OCI-LY1 (cell line): ENCODE measurements at regions not wholly inside any gene's neighbourhood (a gene's known extent, or its start where the extent isn't known, plus 50 kb on each side); places are given as distances from the start of the nearest gene placed in this dataset.

Source experiments
- H2AFZ ChIP-seq: fragments of 200-600 bp; sonication (generic), shearing (Covaris generic); 2 replicates; pipeline ENCODE4 v1.6.0; 2014; ENCODE audit warnings: antibody characterized with exemption, mild to moderate bottlenecking, low read length
- H3F3A ChIP-seq: fragments of 200-600 bp; sonication (generic), shearing (Covaris generic); 2 replicates; pipeline ENCODE4 v1.6.0; 2014; ENCODE audit warnings: mild to moderate bottlenecking, antibody characterized with exemption, low read length, moderate library complexity; ENCODE audit not compliant: insufficient read depth
- H3K27ac ChIP-seq: fragments of 200-600 bp; sonication (generic); 2 replicates; pipeline ENCODE4 v1.5.1; 2014; ENCODE audit warnings: low read length, mixed run types, mild to moderate bottlenecking, low read depth; ENCODE audit not compliant: poor library complexity, severe bottlenecking
- H3K27me3 ChIP-seq: fragments of 200-600 bp; sonication (generic); 2 replicates; pipeline ENCODE4 v1.6.0; 2014; ENCODE audit warnings: antibody characterized with exemption, mild to moderate bottlenecking, low read length, moderate library complexity; ENCODE audit not compliant: insufficient read depth
- H3K36me3 ChIP-seq: fragments of 200-600 bp; sonication (generic); 2 replicates; pipeline ENCODE4 v1.6.1; 2014; ENCODE audit warnings: mild to moderate bottlenecking, antibody characterized with exemption, low read length, moderate library complexity, mixed read lengths; ENCODE audit not compliant: insufficient read depth
- H3K4me1 ChIP-seq: fragments of 200-600 bp; sonication (generic); 2 replicates; pipeline ENCODE4 v1.5.1; 2014; ENCODE audit warnings: mild to moderate bottlenecking, low read length, moderate library complexity; ENCODE audit not compliant: insufficient read depth, severe bottlenecking
- H3K4me2 ChIP-seq: fragments of 200-600 bp; sonication (generic), shearing (Covaris generic); 2 replicates; pipeline ENCODE4 v1.6.1; 2014; ENCODE audit warnings: low read length
- H3K4me3 ChIP-seq: fragments of 200-600 bp; sonication (generic); 2 replicates; pipeline ENCODE4 v1.5.1; 2014; ENCODE audit warnings: low read length, low read depth, mild to moderate bottlenecking, mixed read lengths; ENCODE audit not compliant: poor library complexity, severe bottlenecking
- H3K79me2 ChIP-seq: fragments of 200-600 bp; shearing (Covaris generic); 2 replicates; pipeline ENCODE4 v1.6.1; 2016; ENCODE audit warnings: mixed run types, low read length, mixed read lengths; ENCODE audit not compliant: insufficient read depth
- H3K9ac ChIP-seq: fragments of 200-600 bp; sonication (generic), shearing (Covaris generic); 2 replicates; pipeline ENCODE4 v1.6.1; 2014; ENCODE audit warnings: mild to moderate bottlenecking, low read length, mixed read lengths
- H3K9me2 ChIP-seq: fragments of 200-600 bp; sonication (generic), shearing (Covaris generic); 2 replicates; pipeline ENCODE4 v1.6.1; 2014; ENCODE audit warnings: low read depth, mild to moderate bottlenecking, low read length, mixed read lengths
- H3K9me3 ChIP-seq: fragments of 200-600 bp; shearing (Covaris generic); 2 replicates; pipeline ENCODE4 v1.6.1; 2014; ENCODE audit warnings: low read length, mixed read lengths
- H4K20me1 ChIP-seq: fragments of 200-600 bp; sonication (generic), shearing (Covaris generic); 2 replicates; pipeline ENCODE4 v1.6.0; 2016; ENCODE audit warnings: mild to moderate bottlenecking, low read length; ENCODE audit not compliant: insufficient read depth
- EZH2 ChIP-seq: fragments of 200-600 bp; sonication (generic), shearing (Covaris generic); IDR thresholded peaks from 2 replicates; pipeline ENCODE4 v1.8.0; 2017; ENCODE audit warnings: borderline replicate concordance, mixed run types, mild to moderate bottlenecking, antibody characterized with exemption, low read length, moderate library complexity, mixed read lengths
- TF ChIP-seq, protein P1 (sequence below): fragments of 200-600 bp; sonication (generic), shearing (Covaris generic); IDR thresholded peaks from 2 replicates; pipeline ENCODE4 v1.5.1; 2017; ENCODE audit warnings: mild to moderate bottlenecking, antibody characterized with exemption, low read length, moderate library complexity, mixed read lengths

DNA sequence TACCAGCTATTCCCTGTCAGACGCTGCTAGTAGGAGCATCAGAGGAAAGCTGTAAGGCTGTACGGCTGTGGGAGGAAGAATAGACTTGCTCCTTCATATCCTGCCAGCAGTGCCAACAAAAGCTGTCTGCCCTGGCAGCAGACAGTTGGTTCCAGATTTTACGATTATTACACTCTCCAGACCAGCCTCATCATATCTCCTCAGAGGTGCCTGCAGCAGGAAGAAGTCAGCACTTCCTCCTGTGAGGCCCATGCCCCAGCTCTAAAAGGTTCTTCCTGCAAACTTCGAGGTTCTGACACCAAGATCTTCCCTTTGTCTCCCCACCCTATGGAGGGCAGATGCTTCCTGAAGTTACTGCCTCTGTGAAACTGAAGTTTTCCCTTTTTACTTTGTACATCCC, 537.7 kb upstream of the PKDCC start:
- Histone ChIP-seq H3K27me3 (no peaks in the 10 kb centered on the region), H3F3A (no peaks in the 10 kb centered on the region), H3K27ac (no peak overlapping the region), H3K9me2 (no peaks in the 10 kb centered on the region), H3K9ac (no peak overlapping the region), H3K9me3 (no peaks in the 10 kb centered on the region), H4K20me1 (no peaks in the 10 kb centered on the region), H3K4me1 (no peaks in the 10 kb centered on the region), H2AFZ (no peak overlapping the region), H3K79me2 (no peaks in the 10 kb centered on the region), H3K4me2 (no peak overlapping the region), H3K36me3 (no peaks in the 10 kb centered on the region), H3K4me3 (no peak overlapping the region)
- no peak for TF ChIP-seq EZH2
- TF ChIP-seq, protein P1, sequence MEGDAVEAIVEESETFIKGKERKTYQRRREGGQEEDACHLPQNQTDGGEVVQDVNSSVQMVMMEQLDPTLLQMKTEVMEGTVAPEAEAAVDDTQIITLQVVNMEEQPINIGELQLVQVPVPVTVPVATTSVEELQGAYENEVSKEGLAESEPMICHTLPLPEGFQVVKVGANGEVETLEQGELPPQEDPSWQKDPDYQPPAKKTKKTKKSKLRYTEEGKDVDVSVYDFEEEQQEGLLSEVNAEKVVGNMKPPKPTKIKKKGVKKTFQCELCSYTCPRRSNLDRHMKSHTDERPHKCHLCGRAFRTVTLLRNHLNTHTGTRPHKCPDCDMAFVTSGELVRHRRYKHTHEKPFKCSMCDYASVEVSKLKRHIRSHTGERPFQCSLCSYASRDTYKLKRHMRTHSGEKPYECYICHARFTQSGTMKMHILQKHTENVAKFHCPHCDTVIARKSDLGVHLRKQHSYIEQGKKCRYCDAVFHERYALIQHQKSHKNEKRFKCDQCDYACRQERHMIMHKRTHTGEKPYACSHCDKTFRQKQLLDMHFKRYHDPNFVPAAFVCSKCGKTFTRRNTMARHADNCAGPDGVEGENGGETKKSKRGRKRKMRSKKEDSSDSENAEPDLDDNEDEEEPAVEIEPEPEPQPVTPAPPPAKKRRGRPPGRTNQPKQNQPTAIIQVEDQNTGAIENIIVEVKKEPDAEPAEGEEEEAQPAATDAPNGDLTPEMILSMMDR = no peak

DNA sequence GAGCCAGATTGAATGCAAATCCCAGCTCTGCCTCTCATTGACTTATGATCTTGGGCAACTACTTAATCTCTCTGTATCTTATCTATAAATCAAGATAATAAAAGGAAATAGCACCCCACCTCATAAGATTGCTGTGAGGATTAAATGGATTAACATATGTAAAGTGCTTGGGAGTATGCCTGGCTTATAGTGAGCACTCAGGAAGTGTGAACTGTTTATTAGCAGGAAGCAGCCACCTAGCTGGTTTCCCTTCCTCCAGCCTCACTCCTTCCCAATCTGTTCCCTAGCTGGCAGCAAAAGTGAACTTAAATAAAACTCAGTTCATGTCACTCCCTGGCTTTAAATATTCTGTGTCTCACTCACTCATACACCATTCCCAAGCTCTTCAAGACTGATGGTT, 526.6 kb upstream of the PKDCC start:
- no peak overlapping the region for H3K27ac ChIP-seq
- no peak overlapping the region for H3K9ac ChIP-seq
- no peaks in the 10 kb centered on the region for H3K27me3 ChIP-seq

DNA sequence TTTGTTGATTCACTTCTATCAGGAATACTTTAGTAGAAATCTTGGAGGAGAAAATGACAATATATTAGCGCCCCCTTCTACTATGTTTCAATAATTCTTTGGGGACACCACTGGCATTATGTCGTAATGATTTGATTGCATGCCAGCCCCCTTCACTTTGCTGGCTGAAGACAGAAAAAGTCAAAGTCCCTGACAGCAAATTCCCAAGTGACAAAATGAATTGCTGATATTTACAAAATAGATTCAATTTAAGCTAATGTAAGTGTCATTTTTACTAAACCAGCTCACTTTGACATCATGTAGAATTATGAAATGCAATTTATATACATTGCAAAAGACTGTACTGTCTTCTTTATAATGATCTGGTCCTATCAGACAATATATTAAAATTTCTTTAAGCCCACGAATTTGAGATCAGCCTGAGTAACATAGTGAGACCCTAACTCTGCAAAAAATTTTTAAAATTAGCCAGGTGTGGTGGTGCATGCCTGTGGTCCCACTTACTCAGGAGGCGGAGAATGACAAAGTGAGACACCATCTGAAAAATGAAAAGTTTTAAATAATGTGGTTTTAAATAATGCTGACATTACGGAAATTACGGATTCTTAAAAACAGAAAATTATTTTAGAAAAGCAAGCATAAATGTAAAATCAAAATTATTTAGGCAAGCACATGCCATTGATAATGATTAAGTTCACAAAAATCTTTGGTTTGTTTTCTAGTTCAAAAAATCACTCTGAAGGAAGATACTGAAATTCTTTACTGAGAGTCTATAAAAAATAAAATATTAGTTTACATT, 520.1 kb upstream of the PKDCC start:
- no peak overlapping the region for H3K4me2 ChIP-seq

More for the DNA sequence above, 526.6 kb upstream of the PKDCC start:
- Histone ChIP-seq H3K9me3 (no peaks in the 10 kb centered on the region), H3F3A (no peaks in the 10 kb centered on the region), H3K36me3 (no peaks in the 10 kb centered on the region), H4K20me1 (no peaks in the 10 kb centered on the region), H3K4me1 (no peaks in the 10 kb centered on the region), H3K4me2 (no peak overlapping the region), H3K9me2 (no peaks in the 10 kb centered on the region), H3K79me2 (no peaks in the 10 kb centered on the region), H2AFZ (no peak overlapping the region), H3K4me3 (no peak overlapping the region)
- TF ChIP-seq EZH2 = no peak
- TF ChIP-seq, protein P1 = no peak

More for the DNA sequence above, 520.1 kb upstream of the PKDCC start:
- Histone ChIP-seq H3K79me2 (no peaks in the 10 kb centered on the region), H3K4me1 (no peaks in the 10 kb centered on the region), H3F3A (no peaks in the 10 kb centered on the region), H3K27me3 (no peaks in the 10 kb centered on the region), H3K9ac (no peak overlapping the region), H4K20me1 (no peaks in the 10 kb centered on the region), H3K27ac (no peak overlapping the region), H2AFZ (no peak overlapping the region), H3K9me3 (no peaks in the 10 kb centered on the region), H3K36me3 (no peaks in the 10 kb centered on the region), H3K4me3 (no peak overlapping the region), H3K9me2 (no peaks in the 10 kb centered on the region)
- TF ChIP-seq, protein P1 = no peak
- TF ChIP-seq EZH2 = no peak
